Spleen (tissue), 11 donors: ENCODE measurements at regions not wholly inside any gene's neighbourhood (a gene's known extent, or its start where the extent isn't known, plus 50 kb on each side); places are given as distances from the start of the nearest gene placed in this dataset.
A peak's percentile ranks its signal among the peaks of the same experiment; 100 is the strongest.

ENCODE experiments used
- DNase-seq: peaks from one replicate; pipeline ENCODE4 v3.0.0-alpha.2; 2020
- H3K27ac ChIP-seq, 8 donors: fragments of 200-600 bp; sonication (generic) in 7 of 8; 1 replicate in 4 of 8; 2 replicates in 4 of 8; pipeline versions ENCODE4 v1.5.0 to v1.8.0; 2016 to 2021; ENCODE audit warnings: inconsistent platforms in 4 of 8, mild to moderate bottlenecking in 4 of 8, moderate library complexity in 1 of 8
- H3K27me3 ChIP-seq, 7 donors: fragments of 200-600 bp; sonication (generic) in 6 of 7; replicated peaks in 1 of 7; 1 replicate in 4 of 7; 2 replicates in 3 of 7; pipeline versions ENCODE4 v1.5.0 to v1.8.0; 2016 to 2021; ENCODE audit warnings: inconsistent platforms in 3 of 7, mild to moderate bottlenecking in 1 of 7
- H3K36me3 ChIP-seq, 6 donors: fragments of 200-600 bp; sonication (generic) in 5 of 6; 1 replicate in 4 of 6; 2 replicates in 2 of 6; pipeline versions ENCODE4 v1.5.0 to v1.8.0; 2016 to 2021; ENCODE audit warnings: inconsistent platforms in 2 of 6
- H3K4me1 ChIP-seq, 6 donors: fragments of 200-600 bp; sonication (generic) in 5 of 6; 1 replicate in 3 of 6; 2 replicates in 3 of 6; pipeline versions ENCODE4 v1.5.0 to v1.8.0; 2016 to 2021; ENCODE audit warnings: inconsistent platforms in 3 of 6
- H3K4me3 ChIP-seq, 8 donors: fragments of 200-600 bp; sonication (generic) in 7 of 8; 1 replicate in 4 of 8; 2 replicates in 4 of 8; pipeline versions ENCODE4 v1.5.0 to v1.8.0; 2016 to 2021; ENCODE audit warnings: inconsistent platforms in 4 of 8, mild to moderate bottlenecking in 4 of 8, moderate library complexity in 2 of 8
- H3K9me3 ChIP-seq, 8 donors: fragments of 200-600 bp; sonication (generic) in 7 of 8; 1 replicate in 4 of 8; 2 replicates in 4 of 8; pipeline versions ENCODE4 v1.5.0 to v1.8.0; 2016 to 2021; ENCODE audit warnings: inconsistent platforms in 4 of 8
- POLR2A ChIP-seq, 3 donors: fragments of 450-650 bp; IDR thresholded peaks; one replicate each; pipeline ENCODE4 v1.5.1; 2017; ENCODE audit warnings: antibody characterized with exemption in 3 of 3, mild to moderate bottlenecking in 1 of 3
- POLR2AphosphoS5 ChIP-seq, 3 donors: sonication (generic); formaldehyde crosslinking; IDR thresholded peaks; one replicate each; pipeline ENCODE4 v1.5.1; 2017; ENCODE audit warnings: antibody characterized with exemption in 3 of 3
- WGBS, 5 donors: extraction: QIAGEN DNeasy Blood & Tissue Kit in 3 of 5; methylation state at CpG; one replicate each; pipeline versions ENCODE4 v1.1.5 to v1.1.7; 2013 to 2018; 5-methylcytosine and 5-hydroxymethylcytosine counted together
- intact Hi-C: fragments of 100-400 bp; cut with DNase I; formaldehyde crosslinking; loops from one replicate; pipeline ENCODE4 v1.15.0; 2023; ENCODE audit warnings: low total_unique reads
- TF ChIP-seq, protein P1 (sequence below), 11 experiments: fragments of 200-600 bp in 7 of 11; fragments of 450-650 bp in 4 of 11; sonication (generic) in 4 of 11; IDR thresholded peaks in 8 of 11; conservative IDR thresholded peaks in 3 of 11; 1 replicate in 7 of 11; 2 replicates in 4 of 11; pipeline versions ENCODE4 v1.4.0 to v1.8.0; 2016 to 2021; ENCODE audit warnings: antibody characterized with exemption in 11 of 11, inconsistent platforms in 4 of 11, mild to moderate bottlenecking in 1 of 11
- donor health status: healthy with polysubstance abuse.
- donor health status: DM: no; HTN: no; CAD: no; lungs with moderate emphysema.
- donor health status: DM: no; HTN: no; CAD: no.
- donor health status: Bipolar disorder and iron deficiency.
- donor health status: healthy.
- donor health status: DM: no; HTN: no; CAD: no.
- donor health status: DM: yes; HTN: yes; CAD: no.

DNA sequence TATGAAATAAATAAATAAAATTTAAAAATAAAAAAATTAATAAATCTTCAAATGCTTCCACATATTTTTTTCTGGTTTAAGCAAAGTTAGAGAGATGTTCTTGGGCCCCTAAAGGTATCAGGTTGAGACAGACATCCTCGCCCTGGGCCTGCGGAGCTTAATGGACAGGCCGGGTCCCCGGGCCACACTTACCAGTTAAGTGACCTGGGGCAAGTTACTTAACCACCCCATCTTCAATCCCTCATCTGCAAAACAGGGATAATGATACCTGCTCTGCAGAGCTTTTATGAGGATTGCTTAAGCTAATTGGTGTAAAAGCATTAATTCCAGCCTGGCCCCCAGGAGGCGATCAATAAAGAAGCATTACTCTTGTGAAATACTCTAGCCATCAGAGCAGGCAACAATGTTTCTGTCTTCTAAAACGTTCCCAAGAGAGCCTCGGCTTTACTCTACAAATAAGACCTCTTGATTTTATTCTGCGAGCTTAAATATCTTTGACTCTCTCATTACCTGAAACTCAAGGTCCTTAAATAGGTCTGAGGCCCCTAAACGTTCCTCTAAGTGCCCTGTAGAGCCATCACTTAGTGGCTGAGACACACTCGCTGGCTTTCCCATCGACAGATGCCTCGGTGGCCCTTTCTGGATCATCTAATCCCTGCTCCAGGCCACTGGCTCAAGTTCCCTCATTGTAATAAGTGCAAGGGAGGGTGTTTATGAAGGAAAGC, 81.1 kb upstream of the DIO3 start:
- WGBS, 5 donors, result 77 to 83% (median 81%) methylated on average over 12 of the region's 12 CpGs
- H3K27me3 ChIP-seq, result peaks cover 0 to 40% (median 0%) of the 10 kb centered on the region in 7 donors
- H3K27ac ChIP-seq, result no peak overlapping the region

DNA sequence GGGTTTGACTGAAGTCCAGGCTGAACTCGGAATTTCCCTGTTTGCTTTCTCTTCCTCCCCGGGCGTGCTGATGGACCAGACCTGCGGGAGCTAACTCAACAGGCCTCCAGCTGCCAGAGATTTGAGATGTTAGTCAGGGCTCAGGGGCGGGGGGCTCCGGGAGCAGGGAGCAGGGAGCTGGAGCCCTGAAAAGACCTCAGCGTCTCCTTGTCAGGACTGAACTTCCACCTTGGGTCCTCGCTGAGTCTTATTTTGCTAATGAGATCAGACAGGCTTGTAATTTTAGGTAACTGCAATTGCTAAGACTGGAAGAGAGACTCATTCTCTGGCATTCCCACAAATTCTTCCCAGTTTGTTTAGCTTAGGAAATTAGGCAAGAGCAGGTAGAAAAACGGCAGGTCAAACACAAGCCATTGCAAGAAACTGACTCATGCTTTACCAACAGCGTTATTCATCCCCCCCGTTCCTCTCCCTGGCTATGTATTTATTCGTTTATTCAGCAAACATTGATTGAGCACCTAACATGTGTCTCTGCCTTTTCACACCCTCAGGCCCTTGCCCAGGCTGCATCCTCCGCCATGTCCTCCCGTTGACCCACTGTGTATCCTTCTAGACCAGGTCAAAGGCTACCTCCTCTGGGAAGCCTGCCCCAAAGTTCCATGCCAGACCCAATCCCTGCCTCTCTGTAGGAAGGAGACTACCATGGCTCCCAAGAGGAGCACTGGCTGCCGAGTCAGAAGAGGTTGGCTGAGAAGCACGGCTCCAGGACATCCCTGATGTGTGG, 80.4 kb upstream of the DIO3 start:
- intact Hi-C loops, result no loop called here
- H3K27ac ChIP-seq, result no peak overlapping the region

More for the DNA sequence above, 81.1 kb upstream of the DIO3 start:
- no peak for TF ChIP-seq POLR2AphosphoS5 (IDR thresholded peaks at IDR 0.05)
- TF ChIP-seq, protein P1, sequence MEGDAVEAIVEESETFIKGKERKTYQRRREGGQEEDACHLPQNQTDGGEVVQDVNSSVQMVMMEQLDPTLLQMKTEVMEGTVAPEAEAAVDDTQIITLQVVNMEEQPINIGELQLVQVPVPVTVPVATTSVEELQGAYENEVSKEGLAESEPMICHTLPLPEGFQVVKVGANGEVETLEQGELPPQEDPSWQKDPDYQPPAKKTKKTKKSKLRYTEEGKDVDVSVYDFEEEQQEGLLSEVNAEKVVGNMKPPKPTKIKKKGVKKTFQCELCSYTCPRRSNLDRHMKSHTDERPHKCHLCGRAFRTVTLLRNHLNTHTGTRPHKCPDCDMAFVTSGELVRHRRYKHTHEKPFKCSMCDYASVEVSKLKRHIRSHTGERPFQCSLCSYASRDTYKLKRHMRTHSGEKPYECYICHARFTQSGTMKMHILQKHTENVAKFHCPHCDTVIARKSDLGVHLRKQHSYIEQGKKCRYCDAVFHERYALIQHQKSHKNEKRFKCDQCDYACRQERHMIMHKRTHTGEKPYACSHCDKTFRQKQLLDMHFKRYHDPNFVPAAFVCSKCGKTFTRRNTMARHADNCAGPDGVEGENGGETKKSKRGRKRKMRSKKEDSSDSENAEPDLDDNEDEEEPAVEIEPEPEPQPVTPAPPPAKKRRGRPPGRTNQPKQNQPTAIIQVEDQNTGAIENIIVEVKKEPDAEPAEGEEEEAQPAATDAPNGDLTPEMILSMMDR (IDR thresholded peaks at IDR 0.05 in 8 of 11, conservative IDR thresholded peaks at IDR 0.05 in 3 of 11), result no peak
- TF ChIP-seq POLR2A (IDR thresholded peaks at IDR 0.05), result no peak
- Histone ChIP-seq H3K4me1 (no peaks in the 10 kb centered on the region), H3K4me3 (no peak overlapping the region), H3K9me3 (peaks cover 0 to 24% (median 13%) of the 10 kb centered on the region in 8 donors), H3K36me3 (no peaks in the 10 kb centered on the region)
- intact Hi-C loops, result no loop called here
- peak; percentile 41 for DNase-seq

DNA sequence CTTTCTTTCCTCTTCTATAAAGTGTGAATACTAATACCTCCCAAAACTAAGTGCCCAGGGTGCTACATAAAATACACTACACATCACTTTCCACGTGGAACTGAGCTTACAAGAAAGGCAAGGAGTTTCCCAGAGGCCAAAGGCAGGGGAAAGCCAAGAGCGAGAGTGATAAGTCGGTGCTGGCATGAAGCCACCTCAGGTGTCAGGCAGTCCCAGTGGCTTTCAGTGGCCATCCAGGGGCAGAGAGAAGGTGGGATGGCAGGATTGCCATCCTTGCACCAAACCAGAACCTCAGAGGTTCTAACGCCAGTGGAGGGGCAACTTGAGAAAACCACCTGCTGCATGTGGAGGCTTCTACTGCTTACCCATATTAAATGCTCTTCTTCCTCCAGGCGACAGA, 79.7 kb upstream of the DIO3 start:
- intact Hi-C loops, result no loop called here
- peaks cover 0 to 27% (median 0%) of the 10 kb centered on the region in 7 donors for H3K27me3 ChIP-seq

More for the DNA sequence above, 80.4 kb upstream of the DIO3 start:
- peak; percentile 40 for DNase-seq
- H3K4me3 ChIP-seq, result no peak overlapping the region
- TF ChIP-seq, protein P1 (IDR thresholded peaks at IDR 0.05 in 8 of 11, conservative IDR thresholded peaks at IDR 0.05 in 3 of 11), result no peak
- TF ChIP-seq POLR2AphosphoS5 (IDR thresholded peaks at IDR 0.05), result no peak
- TF ChIP-seq POLR2A (IDR thresholded peaks at IDR 0.05), result no peak
- peaks cover 0 to 29% (median 20%) of the 10 kb centered on the region in 8 donors for H3K9me3 ChIP-seq
- H3K4me1 ChIP-seq, result no peaks in the 10 kb centered on the region
- H3K27me3 ChIP-seq, result peaks cover 0 to 33% (median 0%) of the 10 kb centered on the region in 7 donors
- WGBS, 5 donors, result 67 to 80% (median 69%) methylated on average over 13 to 16 of the region's 16 CpGs
- H3K36me3 ChIP-seq, result no peaks in the 10 kb centered on the region

More for the DNA sequence above, 79.7 kb upstream of the DIO3 start:
- DNase-seq, result peak; percentile 14
- Histone ChIP-seq H3K9me3 (peaks cover 0 to 35% (median 26%) of the 10 kb centered on the region in 8 donors), H3K4me1 (no peaks in the 10 kb centered on the region), H3K27ac (no peak overlapping the region), H3K36me3 (no peaks in the 10 kb centered on the region), H3K4me3 (no peak overlapping the region)
- 78 to 87% (median 83%) methylated on average over 5 of the region's 5 CpGs for WGBS, 5 donors
- TF ChIP-seq POLR2A (IDR thresholded peaks at IDR 0.05) (no peak), POLR2AphosphoS5 (IDR thresholded peaks at IDR 0.05) (no peak)
- TF ChIP-seq, protein P1 (IDR thresholded peaks at IDR 0.05 in 8 of 11, conservative IDR thresholded peaks at IDR 0.05 in 3 of 11), result no peak
